WTC11 (cell line): ENCODE measurements at regions not wholly inside any gene's neighbourhood (a gene's known extent, or its start where the extent isn't known, plus 50 kb on each side); places are given as distances from the start of the nearest gene placed in this dataset.

Experiments
- ATAC-seq: fragments of 200-7000 bp; cut with Tn5 transposase; 2 replicates; pipeline ENCODE4 v1.10.0; 2021; ENCODE audit warnings: mild to moderate bottlenecking, moderate library complexity
- CTCF ChIA-PET: fragments of 300-600 bp; sonication (Branson Sonifier 250); formaldehyde crosslinking; loops from one replicate; lab custom pipeline; 2021; ENCODE audit warnings: antibody characterized with exemption; lab: Charles Lee
- POLR2A ChIA-PET: fragments of 350-600 bp; sonication (Branson Sonifier 250); formaldehyde crosslinking; loops from one replicate; lab custom pipeline; 2021; ENCODE audit warnings: antibody characterized with exemption; lab: Charles Lee
- DNase-seq: peaks from one replicate; pipeline ENCODE4 v3.0.0; 2021; ENCODE audit warnings: low spot score
- H3K27ac Mint-ChIP-seq: 2 replicates; pipeline ENCODE4 v1.8.0; 2021; ENCODE audit warnings: mixed read lengths
- H3K27me3 Mint-ChIP-seq: 2 replicates; pipeline ENCODE4 v1.8.0; 2021; ENCODE audit warnings: low read depth, mild to moderate bottlenecking, moderate library complexity, mixed read lengths
- H3K36me3 Mint-ChIP-seq: 2 replicates; pipeline ENCODE4 v1.8.0; 2021; ENCODE audit warnings: mixed read lengths
- H3K4me1 Mint-ChIP-seq: 2 replicates; pipeline ENCODE4 v1.8.0; 2022; ENCODE audit warnings: mixed read lengths
- H3K4me3 Mint-ChIP-seq: 2 replicates; pipeline ENCODE4 v1.8.0; 2021; ENCODE audit warnings: mild to moderate bottlenecking, moderate library complexity, mixed read lengths
- H3K9me3 Mint-ChIP-seq: 2 replicates; pipeline ENCODE4 v1.8.0; 2021; ENCODE audit warnings: mixed read lengths
- ATF1 ChIP-seq: sonication (generic); formaldehyde crosslinking; IDR thresholded peaks from 2 replicates; pipeline ENCODE4 v1.8.1; 2023; ENCODE audit warnings: mild to moderate bottlenecking, moderate library complexity, missing genetic modification reagents
- ELF4 ChIP-seq: sonication (generic); formaldehyde crosslinking; IDR thresholded peaks from 2 replicates; pipeline ENCODE4 v1.8.1; 2022; ENCODE audit warnings: low read depth, mild to moderate bottlenecking, moderate library complexity, missing genetic modification reagents
- EMX1 ChIP-seq: fragments of 250-450 bp; sonication (Bioruptor Pico); IDR thresholded peaks from 2 replicates; pipeline ENCODE4 v1.8.0; 2021; ENCODE audit warnings: mild to moderate bottlenecking
- ESRRA ChIP-seq: sonication (generic); formaldehyde crosslinking; IDR thresholded peaks from 2 replicates; pipeline ENCODE4 v1.8.1; 2022; ENCODE audit warnings: mild to moderate bottlenecking, missing genetic modification reagents, borderline replicate concordance
- GRHL2 ChIP-seq: fragments of 250-450 bp; sonication (Bioruptor Pico); IDR thresholded peaks from 2 replicates; pipeline ENCODE4 v1.8.0; 2022; ENCODE audit warnings: mild to moderate bottlenecking, moderate library complexity; ENCODE audit not compliant: insufficient replicate concordance, severe bottlenecking
- JAZF1 ChIP-seq: fragments of 250-450 bp; sonication (Bioruptor Pico); IDR thresholded peaks from 2 replicates; pipeline ENCODE4 v1.9.0; 2021; ENCODE audit warnings: moderate library complexity, mild to moderate bottlenecking, inconsistent platforms
- NFYB ChIP-seq: sonication (generic); formaldehyde crosslinking; conservative IDR thresholded peaks from 2 replicates; pipeline ENCODE4 v1.8.0; 2022; ENCODE audit warnings: low read depth, missing genetic modification reagents
- NR2C2 ChIP-seq: sonication (generic); formaldehyde crosslinking; IDR thresholded peaks from 2 replicates; pipeline ENCODE4 v1.8.0; 2022; ENCODE audit warnings: mild to moderate bottlenecking, missing genetic modification reagents
- SP1 ChIP-seq: sonication (generic); formaldehyde crosslinking; conservative IDR thresholded peaks from 2 replicates; pipeline ENCODE4 v1.8.1; 2022; ENCODE audit warnings: missing genetic modification reagents
- ZNF138 ChIP-seq: sonication (generic); formaldehyde crosslinking; conservative IDR thresholded peaks from 2 replicates; pipeline ENCODE4 v1.8.1; 2022; ENCODE audit warnings: mild to moderate bottlenecking, moderate library complexity, missing genetic modification reagents
- ZNF317 ChIP-seq: sonication (generic); formaldehyde crosslinking; IDR thresholded peaks from 2 replicates; pipeline ENCODE4 v1.8.1; 2023; ENCODE audit warnings: low read depth, mild to moderate bottlenecking, moderate library complexity, missing genetic modification reagents, borderline replicate concordance
- ZNF423 ChIP-seq: fragments of 250-450 bp; sonication (Bioruptor Pico); IDR thresholded peaks from 2 replicates; pipeline ENCODE4 v2.1.2; 2022; ENCODE audit warnings: mild to moderate bottlenecking, moderate library complexity
- TF ChIP-seq, protein P1 (sequence below): fragments of 250-450 bp; sonication (Bioruptor Pico); IDR thresholded peaks from 2 replicates; pipeline ENCODE4 v1.9.0; 2021; ENCODE audit warnings: mild to moderate bottlenecking
- TF ChIP-seq, protein P2 (sequence below): sonication (generic); formaldehyde crosslinking; IDR thresholded peaks from 2 replicates; pipeline ENCODE4 v1.8.0; 2023; ENCODE audit warnings: missing genetic modification reagents, mild to moderate bottlenecking, borderline replicate concordance
- TF ChIP-seq, protein P3 (sequence below): sonication (generic); formaldehyde crosslinking; IDR thresholded peaks from 2 replicates; pipeline ENCODE4 v1.8.1; 2023; ENCODE audit warnings: mild to moderate bottlenecking, missing genetic modification reagents
- TF ChIP-seq, protein P4 (sequence below): sonication (generic); formaldehyde crosslinking; IDR thresholded peaks from 2 replicates; pipeline ENCODE4 v1.8.1; 2022; ENCODE audit warnings: missing genetic modification reagents, borderline replicate concordance
- TF ChIP-seq, protein P5 (sequence below): sonication (generic); formaldehyde crosslinking; IDR thresholded peaks from 2 replicates; pipeline ENCODE4 v1.8.1; 2023; ENCODE audit warnings: mild to moderate bottlenecking, missing genetic modification reagents
- TF ChIP-seq, protein P6 (sequence below): sonication (generic); formaldehyde crosslinking; IDR thresholded peaks from 2 replicates; pipeline ENCODE4 v1.8.0; 2022; ENCODE audit warnings: mild to moderate bottlenecking, missing genetic modification reagents
- TF ChIP-seq, protein P7 (sequence below): fragments of 250-450 bp; sonication (Bioruptor Pico); IDR thresholded peaks from 2 replicates; pipeline ENCODE4 v1.9.0; 2021; ENCODE audit warnings: mild to moderate bottlenecking
- TF ChIP-seq, protein P8 (sequence below): sonication (generic); formaldehyde crosslinking; IDR thresholded peaks from 2 replicates; pipeline ENCODE4 v1.8.0; 2023; ENCODE audit warnings: missing genetic modification reagents

DNA sequence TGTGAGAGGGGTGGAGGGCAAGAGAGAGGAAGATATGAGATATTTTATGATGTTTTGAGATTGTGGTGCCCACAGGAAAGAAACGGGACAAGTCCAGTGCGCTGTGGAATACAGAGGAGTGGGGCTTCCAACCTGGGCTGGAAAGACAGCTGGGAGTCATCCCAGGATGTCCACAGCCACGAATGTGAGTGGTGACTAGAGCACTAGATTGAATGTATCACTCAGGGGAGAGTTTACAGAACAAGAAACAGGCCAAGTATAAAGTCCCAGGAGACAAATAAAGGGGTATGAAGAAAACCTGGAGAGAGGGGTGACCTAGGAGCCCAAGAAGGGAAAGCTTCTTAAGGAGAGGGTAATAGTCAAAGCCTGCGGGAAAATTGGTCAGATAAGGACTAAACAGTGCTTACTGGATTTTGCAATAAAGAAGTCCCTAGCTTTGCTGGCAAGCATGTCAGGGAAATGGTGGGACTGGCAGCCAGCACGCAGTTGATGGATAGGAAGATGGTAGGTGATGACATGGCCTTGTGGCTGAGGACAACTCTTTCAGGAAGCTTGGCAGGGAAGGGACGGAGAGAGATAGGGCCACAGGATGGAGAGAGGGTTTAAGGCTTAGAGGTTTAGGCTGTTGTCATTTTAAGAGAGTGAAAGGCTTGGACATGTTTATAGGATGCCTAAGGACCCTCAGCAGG is 114.5 kb downstream of the AXIN2 start:
- H3K4me1 Mint-ChIP-seq, result no peaks in the 10 kb centered on the region
- H3K36me3 Mint-ChIP-seq, result peaks cover 7% of the 10 kb centered on the region
- no peak overlapping the region for H3K4me3 Mint-ChIP-seq
- ChIA-PET POLR2A (no interaction called here), CTCF (no interaction called here)
- no peak overlapping the region for H3K27ac Mint-ChIP-seq
- H3K9me3 Mint-ChIP-seq, result peaks cover 29% of the 10 kb centered on the region
- no peak for DNase-seq
- TF ChIP-seq, protein P1, sequence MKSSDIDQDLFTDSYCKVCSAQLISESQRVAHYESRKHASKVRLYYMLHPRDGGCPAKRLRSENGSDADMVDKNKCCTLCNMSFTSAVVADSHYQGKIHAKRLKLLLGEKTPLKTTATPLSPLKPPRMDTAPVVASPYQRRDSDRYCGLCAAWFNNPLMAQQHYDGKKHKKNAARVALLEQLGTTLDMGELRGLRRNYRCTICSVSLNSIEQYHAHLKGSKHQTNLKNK (CRISPR knock-in tag), result no peak
- TF ChIP-seq, protein P2, sequence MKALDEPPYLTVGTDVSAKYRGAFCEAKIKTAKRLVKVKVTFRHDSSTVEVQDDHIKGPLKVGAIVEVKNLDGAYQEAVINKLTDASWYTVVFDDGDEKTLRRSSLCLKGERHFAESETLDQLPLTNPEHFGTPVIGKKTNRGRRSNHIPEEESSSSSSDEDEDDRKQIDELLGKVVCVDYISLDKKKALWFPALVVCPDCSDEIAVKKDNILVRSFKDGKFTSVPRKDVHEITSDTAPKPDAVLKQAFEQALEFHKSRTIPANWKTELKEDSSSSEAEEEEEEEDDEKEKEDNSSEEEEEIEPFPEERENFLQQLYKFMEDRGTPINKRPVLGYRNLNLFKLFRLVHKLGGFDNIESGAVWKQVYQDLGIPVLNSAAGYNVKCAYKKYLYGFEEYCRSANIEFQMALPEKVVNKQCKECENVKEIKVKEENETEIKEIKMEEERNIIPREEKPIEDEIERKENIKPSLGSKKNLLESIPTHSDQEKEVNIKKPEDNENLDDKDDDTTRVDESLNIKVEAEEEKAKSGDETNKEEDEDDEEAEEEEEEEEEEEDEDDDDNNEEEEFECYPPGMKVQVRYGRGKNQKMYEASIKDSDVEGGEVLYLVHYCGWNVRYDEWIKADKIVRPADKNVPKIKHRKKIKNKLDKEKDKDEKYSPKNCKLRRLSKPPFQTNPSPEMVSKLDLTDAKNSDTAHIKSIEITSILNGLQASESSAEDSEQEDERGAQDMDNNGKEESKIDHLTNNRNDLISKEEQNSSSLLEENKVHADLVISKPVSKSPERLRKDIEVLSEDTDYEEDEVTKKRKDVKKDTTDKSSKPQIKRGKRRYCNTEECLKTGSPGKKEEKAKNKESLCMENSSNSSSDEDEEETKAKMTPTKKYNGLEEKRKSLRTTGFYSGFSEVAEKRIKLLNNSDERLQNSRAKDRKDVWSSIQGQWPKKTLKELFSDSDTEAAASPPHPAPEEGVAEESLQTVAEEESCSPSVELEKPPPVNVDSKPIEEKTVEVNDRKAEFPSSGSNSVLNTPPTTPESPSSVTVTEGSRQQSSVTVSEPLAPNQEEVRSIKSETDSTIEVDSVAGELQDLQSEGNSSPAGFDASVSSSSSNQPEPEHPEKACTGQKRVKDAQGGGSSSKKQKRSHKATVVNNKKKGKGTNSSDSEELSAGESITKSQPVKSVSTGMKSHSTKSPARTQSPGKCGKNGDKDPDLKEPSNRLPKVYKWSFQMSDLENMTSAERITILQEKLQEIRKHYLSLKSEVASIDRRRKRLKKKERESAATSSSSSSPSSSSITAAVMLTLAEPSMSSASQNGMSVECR, result no peak
- TF ChIP-seq ELF4 (CRISPR knock-in tag) (no peak), ATF1 (CRISPR knock-in tag) (no peak), GRHL2 (CRISPR knock-in tag) (no peak), EMX1 (CRISPR knock-in tag) (no peak), ZNF317 (CRISPR knock-in tag) (no peak), ZNF138 (CRISPR knock-in tag) (no peak), SP1 (CRISPR knock-in tag) (no peak), NFYB (CRISPR knock-in tag) (no peak), ESRRA (CRISPR knock-in tag) (no peak), ZNF423 (CRISPR knock-in tag) (no peak), NR2C2 (CRISPR knock-in tag) (no peak), JAZF1 (CRISPR knock-in tag) (no peak)
- TF ChIP-seq, protein P3, sequence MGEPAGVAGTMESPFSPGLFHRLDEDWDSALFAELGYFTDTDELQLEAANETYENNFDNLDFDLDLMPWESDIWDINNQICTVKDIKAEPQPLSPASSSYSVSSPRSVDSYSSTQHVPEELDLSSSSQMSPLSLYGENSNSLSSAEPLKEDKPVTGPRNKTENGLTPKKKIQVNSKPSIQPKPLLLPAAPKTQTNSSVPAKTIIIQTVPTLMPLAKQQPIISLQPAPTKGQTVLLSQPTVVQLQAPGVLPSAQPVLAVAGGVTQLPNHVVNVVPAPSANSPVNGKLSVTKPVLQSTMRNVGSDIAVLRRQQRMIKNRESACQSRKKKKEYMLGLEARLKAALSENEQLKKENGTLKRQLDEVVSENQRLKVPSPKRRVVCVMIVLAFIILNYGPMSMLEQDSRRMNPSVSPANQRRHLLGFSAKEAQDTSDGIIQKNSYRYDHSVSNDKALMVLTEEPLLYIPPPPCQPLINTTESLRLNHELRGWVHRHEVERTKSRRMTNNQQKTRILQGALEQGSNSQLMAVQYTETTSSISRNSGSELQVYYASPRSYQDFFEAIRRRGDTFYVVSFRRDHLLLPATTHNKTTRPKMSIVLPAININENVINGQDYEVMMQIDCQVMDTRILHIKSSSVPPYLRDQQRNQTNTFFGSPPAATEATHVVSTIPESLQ, result no peak
- TF ChIP-seq, protein P4, sequence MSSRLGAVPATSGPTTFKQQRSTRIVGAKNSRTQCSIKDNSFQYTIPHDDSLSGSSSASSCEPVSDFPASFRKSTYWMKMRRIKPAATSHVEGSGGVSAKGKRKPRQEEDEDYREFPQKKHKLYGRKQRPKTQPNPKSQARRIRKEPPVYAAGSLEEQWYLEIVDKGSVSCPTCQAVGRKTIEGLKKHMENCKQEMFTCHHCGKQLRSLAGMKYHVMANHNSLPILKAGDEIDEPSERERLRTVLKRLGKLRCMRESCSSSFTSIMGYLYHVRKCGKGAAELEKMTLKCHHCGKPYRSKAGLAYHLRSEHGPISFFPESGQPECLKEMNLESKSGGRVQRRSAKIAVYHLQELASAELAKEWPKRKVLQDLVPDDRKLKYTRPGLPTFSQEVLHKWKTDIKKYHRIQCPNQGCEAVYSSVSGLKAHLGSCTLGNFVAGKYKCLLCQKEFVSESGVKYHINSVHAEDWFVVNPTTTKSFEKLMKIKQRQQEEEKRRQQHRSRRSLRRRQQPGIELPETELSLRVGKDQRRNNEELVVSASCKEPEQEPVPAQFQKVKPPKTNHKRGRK, result no peak
- TF ChIP-seq, protein P5, sequence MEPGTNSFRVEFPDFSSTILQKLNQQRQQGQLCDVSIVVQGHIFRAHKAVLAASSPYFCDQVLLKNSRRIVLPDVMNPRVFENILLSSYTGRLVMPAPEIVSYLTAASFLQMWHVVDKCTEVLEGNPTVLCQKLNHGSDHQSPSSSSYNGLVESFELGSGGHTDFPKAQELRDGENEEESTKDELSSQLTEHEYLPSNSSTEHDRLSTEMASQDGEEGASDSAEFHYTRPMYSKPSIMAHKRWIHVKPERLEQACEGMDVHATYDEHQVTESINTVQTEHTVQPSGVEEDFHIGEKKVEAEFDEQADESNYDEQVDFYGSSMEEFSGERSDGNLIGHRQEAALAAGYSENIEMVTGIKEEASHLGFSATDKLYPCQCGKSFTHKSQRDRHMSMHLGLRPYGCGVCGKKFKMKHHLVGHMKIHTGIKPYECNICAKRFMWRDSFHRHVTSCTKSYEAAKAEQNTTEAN, result no peak
- TF ChIP-seq, protein P6, sequence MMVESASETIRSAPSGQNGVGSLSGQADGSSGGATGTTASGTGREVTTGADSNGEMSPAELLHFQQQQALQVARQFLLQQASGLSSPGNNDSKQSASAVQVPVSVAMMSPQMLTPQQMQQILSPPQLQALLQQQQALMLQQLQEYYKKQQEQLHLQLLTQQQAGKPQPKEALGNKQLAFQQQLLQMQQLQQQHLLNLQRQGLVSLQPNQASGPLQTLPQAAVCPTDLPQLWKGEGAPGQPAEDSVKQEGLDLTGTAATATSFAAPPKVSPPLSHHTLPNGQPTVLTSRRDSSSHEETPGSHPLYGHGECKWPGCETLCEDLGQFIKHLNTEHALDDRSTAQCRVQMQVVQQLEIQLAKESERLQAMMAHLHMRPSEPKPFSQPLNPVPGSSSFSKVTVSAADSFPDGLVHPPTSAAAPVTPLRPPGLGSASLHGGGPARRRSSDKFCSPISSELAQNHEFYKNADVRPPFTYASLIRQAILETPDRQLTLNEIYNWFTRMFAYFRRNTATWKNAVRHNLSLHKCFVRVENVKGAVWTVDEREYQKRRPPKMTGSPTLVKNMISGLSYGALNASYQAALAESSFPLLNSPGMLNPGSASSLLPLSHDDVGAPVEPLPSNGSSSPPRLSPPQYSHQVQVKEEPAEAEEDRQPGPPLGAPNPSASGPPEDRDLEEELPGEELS (CRISPR knock-in tag), result no peak
- TF ChIP-seq, protein P7, sequence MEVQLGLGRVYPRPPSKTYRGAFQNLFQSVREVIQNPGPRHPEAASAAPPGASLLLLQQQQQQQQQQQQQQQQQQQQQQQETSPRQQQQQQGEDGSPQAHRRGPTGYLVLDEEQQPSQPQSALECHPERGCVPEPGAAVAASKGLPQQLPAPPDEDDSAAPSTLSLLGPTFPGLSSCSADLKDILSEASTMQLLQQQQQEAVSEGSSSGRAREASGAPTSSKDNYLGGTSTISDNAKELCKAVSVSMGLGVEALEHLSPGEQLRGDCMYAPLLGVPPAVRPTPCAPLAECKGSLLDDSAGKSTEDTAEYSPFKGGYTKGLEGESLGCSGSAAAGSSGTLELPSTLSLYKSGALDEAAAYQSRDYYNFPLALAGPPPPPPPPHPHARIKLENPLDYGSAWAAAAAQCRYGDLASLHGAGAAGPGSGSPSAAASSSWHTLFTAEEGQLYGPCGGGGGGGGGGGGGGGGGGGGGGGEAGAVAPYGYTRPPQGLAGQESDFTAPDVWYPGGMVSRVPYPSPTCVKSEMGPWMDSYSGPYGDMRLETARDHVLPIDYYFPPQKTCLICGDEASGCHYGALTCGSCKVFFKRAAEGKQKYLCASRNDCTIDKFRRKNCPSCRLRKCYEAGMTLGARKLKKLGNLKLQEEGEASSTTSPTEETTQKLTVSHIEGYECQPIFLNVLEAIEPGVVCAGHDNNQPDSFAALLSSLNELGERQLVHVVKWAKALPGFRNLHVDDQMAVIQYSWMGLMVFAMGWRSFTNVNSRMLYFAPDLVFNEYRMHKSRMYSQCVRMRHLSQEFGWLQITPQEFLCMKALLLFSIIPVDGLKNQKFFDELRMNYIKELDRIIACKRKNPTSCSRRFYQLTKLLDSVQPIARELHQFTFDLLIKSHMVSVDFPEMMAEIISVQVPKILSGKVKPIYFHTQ, result no peak
- TF ChIP-seq, protein P8, sequence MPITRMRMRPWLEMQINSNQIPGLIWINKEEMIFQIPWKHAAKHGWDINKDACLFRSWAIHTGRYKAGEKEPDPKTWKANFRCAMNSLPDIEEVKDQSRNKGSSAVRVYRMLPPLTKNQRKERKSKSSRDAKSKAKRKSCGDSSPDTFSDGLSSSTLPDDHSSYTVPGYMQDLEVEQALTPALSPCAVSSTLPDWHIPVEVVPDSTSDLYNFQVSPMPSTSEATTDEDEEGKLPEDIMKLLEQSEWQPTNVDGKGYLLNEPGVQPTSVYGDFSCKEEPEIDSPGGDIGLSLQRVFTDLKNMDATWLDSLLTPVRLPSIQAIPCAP (CRISPR knock-in tag), result no peak
- peaks cover 3% of the 10 kb centered on the region; the same call in 1 of the 2 replicates for H3K27me3 Mint-ChIP-seq
- no peak for ATAC-seq
